Transverse colon (tissue), 3 donors: ENCODE measurements at regions not wholly inside any gene's neighbourhood (a gene's known extent, or its start where the extent isn't known, plus 50 kb on each side); places are given as distances from the start of the nearest gene placed in this dataset.

Experiments used
- CTCF ChIP-seq, 5 experiments: fragments of 200-600 bp in 3 of 5; fragments of 450-650 bp in 2 of 5; sonication (generic) in 3 of 5; IDR thresholded peaks; 1 replicate in 2 of 5; 2 replicates in 3 of 5; pipeline ENCODE4 v1.5.1; 2016 to 2017; ENCODE audit warnings: antibody characterized with exemption in 5 of 5, inconsistent platforms in 3 of 5, mild to moderate bottlenecking in 2 of 5, moderate library complexity in 1 of 5
- POLR2A ChIP-seq: fragments of 450-650 bp; IDR thresholded peaks from one replicate; pipeline ENCODE4 v1.6.1; 2016; ENCODE audit warnings: antibody characterized with exemption, mild to moderate bottlenecking, moderate library complexity

DNA sequence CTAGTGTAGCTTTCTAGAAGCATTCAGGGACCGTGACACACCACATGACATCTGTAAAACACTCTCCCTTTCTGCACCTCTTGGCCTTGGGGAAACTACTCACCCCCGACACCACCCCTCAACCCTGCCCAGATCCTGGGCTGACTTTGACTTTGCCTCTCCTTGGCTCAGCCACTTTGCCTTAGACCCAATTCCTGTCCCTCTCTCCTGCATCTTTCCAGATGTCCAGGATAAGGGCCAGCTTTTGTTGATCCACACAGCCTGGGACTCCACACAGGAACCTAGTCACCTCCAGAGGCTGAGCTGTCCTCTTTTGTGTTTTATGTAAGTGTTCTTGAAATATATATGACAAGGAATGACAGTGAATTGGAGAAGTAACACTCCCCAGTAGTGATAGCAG, 153.7 kb upstream of the PLXNC1 start:
- TF ChIP-seq CTCF (IDR thresholded peaks at IDR 0.05) (no peak), POLR2A (no peak)
